ENCODE measurements at regions not wholly inside any gene's neighbourhood (a gene's known extent, or its start where the extent isn't known, plus 50 kb on each side); places are given as distances from the start of the nearest gene placed in this dataset.

GRCh38 chr14:101045511-101045910, 142.0 kb upstream of the RTL1 start:
- no peak for DNase-seq (ENCODE audit: low spot score)

- DNase-seq (ENCODE audit: low spot score), result no peak
These were observed 142.5 kb upstream of the RTL1 start for GRCh38 chr14:101046071-101046470.

DNA sequence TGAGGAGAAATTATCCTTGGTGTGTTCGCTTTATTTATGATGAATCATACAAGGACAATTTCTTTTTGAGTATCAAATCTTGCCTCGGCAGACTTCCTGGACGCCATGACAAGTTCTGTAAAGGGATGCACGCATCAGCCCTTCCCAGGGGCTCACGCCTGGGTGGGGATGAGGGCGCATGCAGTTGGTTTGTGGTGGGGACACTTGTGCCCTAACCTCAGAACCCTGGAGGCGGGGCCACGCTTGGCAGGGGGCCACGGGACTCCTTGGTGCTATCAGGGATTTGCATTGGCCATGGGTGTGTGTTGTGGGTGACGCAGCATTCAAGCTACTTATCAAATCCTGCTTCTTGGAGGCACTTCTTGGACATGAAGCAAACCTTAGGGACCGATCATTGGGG, 143.8 kb upstream of the RTL1 start:
- DNase-seq (ENCODE audit: low spot score), result no peak

DNA sequence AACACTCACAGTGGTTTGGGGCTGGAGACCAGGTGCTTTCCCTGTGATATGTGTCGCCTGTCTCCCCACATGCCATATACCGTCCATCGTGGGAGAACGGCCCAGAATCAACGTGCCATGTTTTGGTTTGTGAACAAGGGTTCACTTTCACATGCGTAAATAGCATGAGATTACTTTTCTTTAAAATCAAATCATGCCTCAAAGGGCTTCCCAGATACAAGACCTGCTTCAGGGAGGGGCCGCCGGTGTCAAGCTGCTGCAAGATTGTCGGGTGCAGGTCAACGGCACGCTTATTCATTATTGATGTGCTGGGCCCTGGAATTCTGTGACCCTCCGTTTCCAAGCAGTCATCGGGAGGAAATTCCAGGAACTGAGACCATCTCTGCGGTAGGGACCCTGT, 145.2 kb upstream of the RTL1 start:
- no peak for DNase-seq (ENCODE audit: low spot score)

DNA sequence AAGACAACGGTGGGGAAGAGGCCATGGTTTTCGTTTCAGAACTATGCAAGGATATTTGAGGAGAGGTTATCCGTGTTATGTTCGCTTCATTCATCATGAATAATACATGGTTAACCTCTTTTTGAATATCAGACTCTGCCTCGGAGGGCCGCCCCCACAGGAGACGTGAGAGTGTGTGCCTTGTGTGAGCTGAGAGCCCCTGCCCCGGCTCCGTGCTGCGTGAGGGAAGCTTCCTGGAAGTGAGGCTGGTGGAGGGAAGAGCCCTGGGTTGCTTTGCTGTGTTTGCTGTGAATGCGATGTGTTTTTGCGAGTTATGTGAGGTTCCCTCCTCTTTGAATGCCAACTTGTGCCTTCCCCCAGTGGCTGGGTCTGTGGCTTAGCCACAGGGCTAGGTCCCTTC, 146.0 kb upstream of the RTL1 start:
- DNase-seq (ENCODE audit: low spot score), result no peak

- no peak for DNase-seq (ENCODE audit: low spot score)
These were observed 146.4 kb upstream of the RTL1 start for GRCh38 chr14:101049942-101050341.

DNA sequence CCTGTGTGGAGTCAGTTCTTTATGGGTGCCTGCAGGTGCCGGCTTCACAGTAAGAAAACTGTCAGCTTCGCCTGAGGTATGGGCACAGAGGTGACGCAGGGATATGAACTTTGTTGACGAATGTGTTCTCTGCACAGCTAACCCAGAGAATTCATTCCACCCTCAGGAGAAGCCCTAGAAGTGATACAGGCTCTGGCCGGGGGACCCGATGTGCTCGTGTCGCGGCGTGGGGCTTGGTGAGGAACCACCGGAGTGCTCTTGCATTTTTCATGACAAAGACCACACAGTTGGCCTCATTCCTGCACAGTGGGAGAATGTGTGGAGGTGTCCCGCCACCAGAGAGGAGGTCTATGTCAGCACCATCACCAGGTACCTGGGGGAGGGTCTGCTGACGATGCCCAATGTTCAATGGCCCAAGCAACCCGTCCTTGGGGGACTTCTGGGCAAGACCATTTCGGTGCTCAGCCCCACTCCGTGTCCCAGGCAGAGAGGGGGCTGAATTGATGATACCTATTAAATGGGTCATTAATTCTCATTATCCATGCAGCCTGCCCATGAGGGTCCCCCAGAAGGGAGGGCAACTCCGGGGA, 147.5 kb upstream of the RTL1 start:
- no peak for DNase-seq (ENCODE audit: low spot score)

- DNase-seq (ENCODE audit: low spot score), result no peak
These were observed 151.1 kb upstream of the RTL1 start for GRCh38 chr14:101054671-101055070.

- no peak for DNase-seq (ENCODE audit: low spot score)
These were observed 151.7 kb upstream of the RTL1 start for GRCh38 chr14:101055106-101055662.

- DNase-seq (ENCODE audit: low spot score), result no peak
These were observed 152.4 kb upstream of the RTL1 start for GRCh38 chr14:101055776-101056374.

- DNase-seq (ENCODE audit: low spot score), result no peak
These were observed 152.9 kb upstream of the RTL1 start for GRCh38 chr14:101056446-101056845.

DNA sequence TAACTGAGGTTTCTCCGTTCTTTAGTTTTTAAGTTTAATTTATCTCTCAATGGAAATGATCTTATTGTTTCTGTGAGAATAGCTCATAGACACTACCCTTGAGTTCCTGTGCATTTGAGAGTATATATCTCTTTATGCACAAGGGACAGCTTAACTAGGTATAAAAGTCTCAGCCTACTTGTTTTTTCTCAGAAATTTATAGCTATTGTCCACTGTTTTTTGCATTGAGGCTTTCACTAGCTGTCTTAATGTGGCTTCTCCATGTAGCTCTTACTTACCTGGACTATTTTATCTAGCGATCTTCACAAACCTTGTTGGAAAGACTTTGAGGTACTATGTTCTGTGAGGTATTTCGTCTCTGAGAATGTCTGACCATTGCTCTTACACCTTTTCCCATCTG, 153.9 kb upstream of the RTL1 start:
- DNase-seq (ENCODE audit: low spot score), result no peak

GRCh38 chr14:101058571-101058970, 155.0 kb upstream of the RTL1 start:
- no peak for DNase-seq (ENCODE audit: low spot score)

DNA sequence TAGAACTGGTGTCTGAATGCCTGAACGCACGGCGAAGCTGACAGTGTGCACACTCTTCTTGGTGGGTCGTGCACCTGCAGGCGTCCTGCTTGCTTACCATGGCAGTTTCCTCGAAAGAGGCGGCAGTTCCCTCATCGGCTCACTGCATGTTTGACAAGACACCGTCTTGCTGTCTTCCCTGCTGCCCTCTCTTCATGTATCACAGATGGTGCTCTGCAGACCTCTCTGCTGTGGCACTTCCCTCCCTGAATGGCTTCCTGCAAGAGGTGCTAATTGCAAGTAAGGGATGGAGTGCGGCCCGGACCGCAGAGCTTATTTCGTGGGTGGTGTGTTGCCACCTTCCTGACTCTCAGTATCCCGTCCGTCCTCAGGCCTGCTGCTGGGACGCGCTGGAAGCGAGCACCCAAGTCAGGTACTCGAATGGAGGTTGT, 156.7 kb upstream of the RTL1 start:
- no peak for DNase-seq (ENCODE audit: low spot score)

DNA sequence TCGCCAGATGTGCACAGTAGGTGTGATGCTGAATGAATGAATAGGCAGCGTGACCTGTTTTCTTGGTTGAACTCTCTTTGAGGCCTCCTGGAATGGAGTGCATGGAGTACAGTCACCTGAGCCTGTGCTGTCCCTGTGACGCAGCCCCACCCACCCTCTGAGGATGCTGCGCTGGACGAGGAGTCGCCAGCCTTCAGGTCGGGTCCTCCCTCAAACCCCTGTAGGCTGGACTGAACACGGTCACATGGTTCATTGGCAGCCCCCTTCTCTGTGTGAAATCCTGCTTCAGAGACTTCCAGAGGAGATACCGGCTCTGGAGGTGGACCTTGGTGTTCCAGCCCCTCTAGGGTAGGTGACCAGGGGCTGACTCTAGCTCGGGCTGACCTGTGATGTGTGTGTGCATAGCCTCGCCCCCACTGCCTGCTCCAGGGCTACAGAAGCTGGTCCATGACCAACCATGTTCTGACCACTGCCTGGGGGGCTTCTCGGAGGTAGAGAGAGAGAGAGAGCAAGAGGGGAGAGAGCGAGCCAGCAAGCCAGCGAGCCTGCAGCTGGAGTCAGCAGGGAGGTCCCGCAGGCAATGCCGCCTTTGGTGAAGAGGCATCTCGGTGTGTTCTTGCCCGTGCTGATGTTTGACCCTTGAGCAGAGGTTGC, 158.0 kb upstream of the RTL1 start:
- DNase-seq (ENCODE audit: low spot score), result no peak

- DNase-seq (ENCODE audit: low spot score), result no peak
These were observed 158.5 kb upstream of the RTL1 start for GRCh38 chr14:101062065-101062450.

- no peak for DNase-seq (ENCODE audit: low spot score)
These were observed 159.1 kb upstream of the RTL1 start for GRCh38 chr14:101062601-101063000.

GRCh38 chr14:101063121-101063520, 159.6 kb upstream of the RTL1 start:
- no peak for DNase-seq (ENCODE audit: low spot score)

DNA sequence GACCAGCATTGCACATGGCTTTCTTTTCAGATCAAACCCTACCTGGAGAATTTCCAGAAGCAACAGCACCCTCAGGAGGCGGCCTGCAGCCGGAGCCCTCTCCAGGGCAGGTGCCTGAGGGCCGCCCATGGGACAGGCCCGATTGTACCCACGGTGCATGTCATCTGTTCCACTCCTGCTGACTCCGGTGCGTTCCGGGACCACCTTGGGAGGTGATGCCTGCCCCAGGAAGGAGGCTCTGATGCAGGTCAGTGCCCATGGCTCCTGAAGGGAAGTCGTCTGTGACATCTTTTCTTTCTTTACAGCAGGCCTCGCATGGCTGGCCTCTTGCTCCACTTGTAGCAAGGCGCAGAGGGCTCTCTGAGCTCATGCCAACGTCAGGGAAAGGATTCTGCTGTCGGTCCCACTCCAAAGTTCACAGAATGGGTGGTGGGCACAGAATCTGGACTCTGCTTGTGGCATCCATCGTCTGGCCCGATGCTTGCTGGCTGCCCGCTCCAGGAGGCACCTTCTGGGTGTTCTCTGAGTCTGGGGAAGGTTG, 160.7 kb upstream of the RTL1 start:
- DNase-seq (ENCODE audit: low spot score), result no peak

DNA sequence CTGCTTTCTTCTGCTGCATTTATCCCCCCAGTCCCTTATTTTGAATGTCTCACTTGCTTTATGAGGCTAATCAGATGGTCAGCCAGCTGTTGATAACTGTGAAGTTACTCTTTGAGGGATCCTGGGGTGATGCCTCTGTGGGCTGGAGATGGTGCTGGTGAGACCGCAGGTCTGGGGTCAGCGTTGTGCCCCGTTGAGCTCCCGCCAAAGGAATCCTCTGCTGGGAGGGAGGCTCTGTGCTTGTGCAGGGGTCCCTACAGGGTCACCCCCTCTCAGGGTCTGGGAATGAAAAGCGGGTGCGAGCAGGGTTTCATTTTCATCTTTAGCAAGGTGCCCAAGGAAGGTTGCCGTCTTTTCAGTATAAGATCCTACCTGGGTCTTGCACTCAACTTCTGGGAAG, 161.2 kb upstream of the RTL1 start:
- no peak for DNase-seq (ENCODE audit: low spot score)

GRCh38 chr14:101065246-101065645, 161.7 kb upstream of the RTL1 start:
- DNase-seq (ENCODE audit: low spot score), result no peak

- DNase-seq (ENCODE audit: low spot score), result no peak
These were observed 162.5 kb upstream of the RTL1 start for GRCh38 chr14:101065696-101066694.

Measured in D341Med (cell line).